ENCODE measurements at regions not wholly inside any gene's neighbourhood (a gene's known extent, or its start where the extent isn't known, plus 50 kb on each side); places are given as distances from the start of the nearest gene placed in this dataset.

DNA sequence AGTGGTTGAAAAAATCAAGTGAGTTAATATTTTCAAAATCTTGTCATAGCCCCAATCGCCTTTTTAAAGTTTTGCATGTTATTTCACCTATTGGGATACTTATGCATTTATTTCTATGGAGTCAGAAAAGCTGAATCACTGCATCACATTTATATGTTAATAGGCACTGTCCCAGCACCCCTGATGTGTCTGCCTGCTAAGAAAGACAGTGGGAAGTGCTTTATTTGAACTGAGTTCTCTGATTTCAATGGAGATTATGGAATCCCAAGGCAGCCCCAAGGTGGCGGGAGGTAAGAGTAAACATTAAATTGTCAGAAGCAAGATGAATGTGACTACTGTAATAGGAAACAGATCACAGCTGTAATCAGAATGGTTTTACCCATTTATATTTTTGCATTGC, 2225.7 kb downstream of the NCAM2 start:
- TF ChIP-seq POLR2AphosphoS5 (IDR thresholded peaks at IDR 0.05) = no peak
- TF ChIP-seq EP300 (IDR thresholded peaks at IDR 0.05) = no peak
- TF ChIP-seq, protein P1, sequence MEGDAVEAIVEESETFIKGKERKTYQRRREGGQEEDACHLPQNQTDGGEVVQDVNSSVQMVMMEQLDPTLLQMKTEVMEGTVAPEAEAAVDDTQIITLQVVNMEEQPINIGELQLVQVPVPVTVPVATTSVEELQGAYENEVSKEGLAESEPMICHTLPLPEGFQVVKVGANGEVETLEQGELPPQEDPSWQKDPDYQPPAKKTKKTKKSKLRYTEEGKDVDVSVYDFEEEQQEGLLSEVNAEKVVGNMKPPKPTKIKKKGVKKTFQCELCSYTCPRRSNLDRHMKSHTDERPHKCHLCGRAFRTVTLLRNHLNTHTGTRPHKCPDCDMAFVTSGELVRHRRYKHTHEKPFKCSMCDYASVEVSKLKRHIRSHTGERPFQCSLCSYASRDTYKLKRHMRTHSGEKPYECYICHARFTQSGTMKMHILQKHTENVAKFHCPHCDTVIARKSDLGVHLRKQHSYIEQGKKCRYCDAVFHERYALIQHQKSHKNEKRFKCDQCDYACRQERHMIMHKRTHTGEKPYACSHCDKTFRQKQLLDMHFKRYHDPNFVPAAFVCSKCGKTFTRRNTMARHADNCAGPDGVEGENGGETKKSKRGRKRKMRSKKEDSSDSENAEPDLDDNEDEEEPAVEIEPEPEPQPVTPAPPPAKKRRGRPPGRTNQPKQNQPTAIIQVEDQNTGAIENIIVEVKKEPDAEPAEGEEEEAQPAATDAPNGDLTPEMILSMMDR (IDR thresholded peaks at IDR 0.05) = no peak
- no peak for TF ChIP-seq POLR2A (IDR thresholded peaks at IDR 0.05)
